SK-N-DZ (cell line): ENCODE measurements at regions not wholly inside any gene's neighbourhood (a gene's known extent, or its start where the extent isn't known, plus 50 kb on each side); places are given as distances from the start of the nearest gene placed in this dataset.

Experiments used
- DNase-seq: peaks from one replicate; pipeline ENCODE4 v3.0.0-alpha.2; 2015; ENCODE audit warnings: low spot score

GRCh38 chr14:22513066-22513812 is 75.8 kb downstream of the DAD1 start:
- DNase-seq: no peak

- DNase-seq: no peak
These were observed 76.8 kb downstream of the DAD1 start for GRCh38 chr14:22512106-22512814.

- no peak for DNase-seq
These were observed 78.4 kb downstream of the DAD1 start for GRCh38 chr14:22510527-22511110.

DNA sequence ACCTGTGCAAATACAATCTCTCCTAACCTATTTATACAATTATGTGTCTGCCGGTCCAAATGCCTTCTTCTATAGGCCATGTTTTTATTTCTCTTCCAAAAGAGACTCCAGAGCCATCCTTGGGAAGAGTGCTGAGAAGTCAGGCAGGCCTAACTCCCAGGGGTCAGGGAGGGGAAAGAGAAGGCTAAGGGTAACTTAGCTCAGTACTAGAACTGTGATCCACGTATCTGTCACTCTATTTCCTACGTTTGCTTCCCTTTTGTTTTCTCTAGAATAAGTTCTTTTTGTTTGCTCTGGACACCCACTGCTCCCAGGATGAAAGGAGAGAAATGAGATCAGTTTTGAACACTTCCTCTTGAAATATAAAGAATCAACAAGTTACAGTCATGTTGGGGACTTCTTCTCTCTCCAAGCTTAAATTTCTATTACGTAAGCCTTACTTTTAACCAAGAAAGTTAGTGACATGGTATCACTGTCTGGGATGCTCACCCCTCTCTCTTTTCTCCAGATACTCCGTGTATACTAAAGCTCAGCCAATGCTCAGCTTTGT is 79.2 kb downstream of the DAD1 start:
- no peak for DNase-seq

DNA sequence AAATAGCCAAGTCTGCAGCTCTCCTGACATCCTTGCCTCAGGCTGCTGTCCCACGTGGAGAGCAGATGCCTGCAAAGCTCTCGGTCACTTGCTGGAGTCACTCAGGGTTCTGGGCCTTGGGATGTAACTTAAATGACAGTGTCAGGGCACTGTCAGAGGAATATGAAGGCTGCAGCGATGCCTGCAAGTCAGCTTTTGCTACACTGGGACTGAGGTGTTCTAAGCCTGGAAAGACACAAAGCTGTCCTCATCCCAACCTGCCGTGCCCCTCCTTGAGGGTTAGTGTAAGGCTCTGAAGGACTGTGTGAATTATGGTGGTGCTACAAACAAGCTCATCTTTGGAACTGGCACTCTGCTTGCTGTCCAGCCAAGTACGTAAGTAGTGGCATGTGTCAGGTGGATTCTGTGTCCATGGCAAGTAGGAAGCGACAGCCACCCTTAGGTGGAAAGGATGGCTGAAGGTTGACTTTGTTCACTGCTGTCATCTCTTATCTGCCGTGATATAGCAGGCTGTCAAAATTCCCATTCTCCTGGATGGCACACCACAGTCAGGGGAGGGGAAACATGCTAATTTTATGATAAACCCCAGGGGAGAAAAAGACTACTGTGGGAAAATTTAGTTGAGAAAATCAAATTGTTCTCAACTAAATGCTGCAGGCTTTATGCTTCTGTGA is 79.9 kb downstream of the DAD1 start:
- no peak for DNase-seq

GRCh38 chr14:22508662-22509035 is 80.4 kb downstream of the DAD1 start:
- DNase-seq: no peak

DNA sequence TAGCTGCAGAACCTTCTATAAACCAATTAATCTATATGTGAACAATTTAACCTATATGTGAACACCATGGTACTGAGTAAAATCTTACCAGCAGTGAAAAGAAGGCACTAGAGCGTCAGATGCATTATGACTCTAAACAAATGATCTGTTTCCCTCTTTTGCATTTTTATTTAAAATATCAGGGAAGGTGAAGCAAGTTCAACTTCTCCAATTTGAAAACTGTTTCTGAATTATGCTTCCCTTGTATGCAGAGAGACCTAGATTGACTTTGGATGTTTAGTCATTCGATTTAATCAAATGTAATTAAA is 80.9 kb downstream of the DAD1 start:
- DNase-seq: no peak

DNA sequence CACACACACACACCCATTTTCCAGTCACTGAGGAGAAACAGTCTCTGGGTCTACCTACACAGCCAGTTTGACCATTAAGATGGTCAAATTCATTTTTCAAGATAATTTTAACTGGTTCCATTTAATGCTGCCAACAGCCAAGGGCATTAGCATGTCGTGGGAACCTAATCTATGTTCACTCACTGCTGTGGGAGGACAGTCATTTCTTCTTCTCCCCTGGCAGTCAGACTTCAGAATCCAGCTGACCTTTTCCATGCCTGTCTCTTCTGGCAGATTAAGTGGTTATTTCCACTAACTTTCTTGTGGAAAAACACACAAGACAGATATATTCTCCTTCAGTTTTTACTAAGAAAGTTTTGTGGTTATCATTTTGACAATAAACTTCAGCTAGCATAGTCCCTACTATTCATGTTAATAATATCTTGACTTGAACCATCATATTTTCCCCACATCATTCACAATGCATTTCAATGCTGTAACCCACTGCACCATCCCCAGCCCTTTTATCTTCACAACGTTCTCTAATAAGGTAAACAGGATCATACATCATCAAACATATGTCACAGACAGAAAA is 82.2 kb downstream of the DAD1 start:
- no peak for DNase-seq

DNA sequence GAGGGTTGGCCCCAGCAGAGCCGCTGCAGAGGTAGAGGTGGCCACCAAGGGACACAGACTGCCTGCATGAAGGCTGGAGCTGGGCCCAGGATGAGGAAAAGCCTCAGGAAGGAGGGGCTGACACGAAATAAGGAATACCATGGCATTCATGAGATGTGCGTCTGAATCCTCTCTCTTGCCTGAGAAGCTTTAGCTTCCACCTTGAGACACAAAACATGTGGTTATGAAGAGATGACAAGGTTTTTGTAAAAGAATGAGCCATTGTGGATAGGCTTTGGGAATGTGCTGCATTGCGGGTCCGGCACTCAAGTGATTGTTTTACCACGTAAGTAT is 82.7 kb downstream of the DAD1 start:
- DNase-seq: no peak

- no peak for DNase-seq
These were observed 83.2 kb downstream of the DAD1 start for GRCh38 chr14:22505697-22506377.

- DNase-seq: no peak
These were observed 83.7 kb downstream of the DAD1 start for GRCh38 chr14:22505309-22505696.

- DNase-seq: no peak
These were observed 86.5 kb downstream of the DAD1 start for GRCh38 chr14:22502551-22502950.

DNA sequence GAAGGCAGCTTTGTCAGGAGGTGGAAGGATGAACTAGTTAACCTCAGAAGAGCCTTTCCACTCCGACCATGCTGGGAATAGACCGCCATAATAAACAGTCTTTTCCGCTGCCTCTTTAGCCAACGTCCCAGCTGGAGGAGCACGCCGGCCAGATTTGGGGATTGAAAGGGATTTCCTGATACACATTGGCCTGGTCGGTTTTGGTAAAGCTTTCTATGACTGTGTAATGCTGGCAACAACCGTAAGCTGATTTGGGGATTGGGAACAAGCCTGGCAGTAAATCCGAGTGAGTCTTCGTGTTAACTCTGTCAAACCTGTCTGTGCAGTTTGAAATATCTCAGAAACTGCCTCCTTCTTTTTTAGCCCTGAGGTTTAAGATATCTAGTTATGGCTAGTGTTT is 87.0 kb downstream of the DAD1 start:
- no peak for DNase-seq

DNA sequence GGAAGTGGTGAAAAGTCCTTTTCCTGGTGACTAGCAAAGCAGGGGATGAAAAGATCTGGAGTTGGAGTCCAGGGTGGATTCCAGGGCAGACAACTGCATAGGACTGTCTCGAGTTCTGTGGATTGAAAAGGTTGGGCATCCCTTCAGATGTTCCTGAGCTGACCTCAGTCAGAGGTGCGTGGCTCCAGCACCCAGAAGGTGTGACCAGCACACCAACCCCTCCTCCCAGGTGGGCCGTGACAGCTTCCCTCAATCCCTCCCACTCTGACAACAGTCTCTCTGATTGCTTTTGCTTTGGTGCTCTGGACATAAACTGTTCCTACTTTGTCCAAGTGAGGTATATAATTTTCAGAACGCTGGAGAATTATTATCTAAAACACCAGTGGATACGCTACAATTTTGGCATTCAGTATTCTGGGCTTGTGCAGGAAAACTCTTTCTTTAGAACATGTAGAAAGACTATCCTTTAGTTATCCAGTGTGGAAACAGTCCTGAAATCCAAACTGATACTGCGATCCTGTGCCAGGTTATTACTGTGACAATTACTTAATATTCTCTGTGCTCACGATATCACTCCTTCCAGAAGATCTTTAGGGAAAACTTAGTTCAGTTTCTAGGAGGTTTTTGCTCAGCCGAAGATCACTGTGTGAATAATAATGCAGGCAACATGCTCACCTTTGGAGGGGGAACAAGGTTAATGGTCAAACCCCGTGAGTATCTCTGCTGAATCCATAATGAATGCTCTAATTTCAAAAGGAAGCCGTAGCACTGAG is 87.9 kb downstream of the DAD1 start:
- no peak for DNase-seq

- DNase-seq: no peak
These were observed 88.5 kb downstream of the DAD1 start for GRCh38 chr14:22500525-22500924.

DNA sequence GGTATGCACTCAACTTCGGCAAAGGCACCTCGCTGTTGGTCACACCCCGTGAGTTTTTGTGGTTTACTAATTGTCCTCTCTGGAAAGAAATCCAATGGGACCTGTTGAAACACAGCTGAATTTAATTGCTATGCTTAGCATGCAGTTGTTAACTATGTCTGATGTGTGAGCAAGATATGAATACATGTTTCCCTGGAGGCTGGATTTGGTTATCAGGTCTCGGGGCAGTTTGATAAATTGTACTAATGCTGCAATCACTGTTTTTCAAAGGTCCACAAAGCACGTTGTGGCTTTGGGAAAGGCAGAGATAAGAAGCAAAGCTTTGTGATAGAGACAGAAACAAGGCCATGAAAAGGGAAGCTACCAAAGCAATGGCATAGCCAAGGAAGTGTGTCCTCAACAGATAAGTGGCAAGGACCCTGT is 91.3 kb downstream of the DAD1 start:
- DNase-seq: no peak

- DNase-seq: no peak
These were observed 91.9 kb downstream of the DAD1 start for GRCh38 chr14:22497144-22497423.

DNA sequence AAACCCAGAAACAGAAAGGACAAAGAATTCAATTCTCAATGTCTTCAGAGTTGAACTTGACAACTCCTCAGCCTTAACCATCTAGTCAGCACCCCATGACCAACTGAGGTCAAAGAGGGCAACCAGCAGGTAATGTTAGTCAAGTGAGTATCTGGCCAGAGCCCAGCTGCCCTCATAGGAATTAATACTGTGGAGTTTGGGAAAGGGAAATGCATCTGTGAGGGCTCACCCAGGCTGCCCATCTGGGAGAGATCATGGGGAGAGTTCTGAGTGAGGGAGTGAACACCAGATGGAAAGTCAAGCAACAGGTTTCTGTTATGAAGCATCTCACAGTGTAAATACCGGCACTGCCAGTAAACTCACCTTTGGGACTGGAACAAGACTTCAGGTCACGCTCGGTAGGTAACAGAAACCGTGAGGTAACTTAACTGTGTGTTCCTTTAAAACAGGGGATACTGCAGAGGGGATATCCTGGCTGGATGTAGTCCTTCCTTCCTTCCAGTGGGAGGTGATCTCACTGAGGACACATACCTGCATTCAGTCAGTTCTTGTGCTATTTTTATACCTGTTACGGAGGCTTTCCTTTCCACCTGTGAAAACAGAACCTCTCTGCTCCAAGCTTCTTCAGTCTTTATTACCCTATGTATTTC is 94.4 kb downstream of the DAD1 start:
- DNase-seq: no peak

GRCh38 chr14:22493753-22494152 is 95.3 kb downstream of the DAD1 start:
- no peak for DNase-seq
